Suppressor macrophage treated with lipopolysaccharide for 4 hours (primary cell): ENCODE measurements at regions not wholly inside any gene's neighbourhood (a gene's known extent, or its start where the extent isn't known, plus 50 kb on each side); places are given as distances from the start of the nearest gene placed in this dataset.

Experiments
- DNase-seq: peaks from one replicate; pipeline ENCODE4 v3.0.0-alpha.2; 2020

GRCh38 chr19:31160336-31160926 is 188.8 kb downstream of the TSHZ3 start:
- no peak for DNase-seq

GRCh38 chr19:31154021-31154420 is 195.2 kb downstream of the TSHZ3 start:
- no peak for DNase-seq

GRCh38 chr19:31152906-31153305 is 196.3 kb downstream of the TSHZ3 start:
- no peak for DNase-seq

GRCh38 chr19:31149441-31149941 is 199.7 kb downstream of the TSHZ3 start:
- DNase-seq: no peak

- no peak for DNase-seq
These were observed 200.6 kb downstream of the TSHZ3 start for GRCh38 chr19:31148671-31149070.

GRCh38 chr19:31147234-31147633 is 202.0 kb downstream of the TSHZ3 start:
- DNase-seq: no peak

GRCh38 chr19:31146546-31147183 is 202.6 kb downstream of the TSHZ3 start:
- no peak for DNase-seq

GRCh38 chr19:31146015-31146414 is 203.2 kb downstream of the TSHZ3 start:
- DNase-seq: no peak

GRCh38 chr19:31145007-31145406 is 204.2 kb downstream of the TSHZ3 start:
- no peak for DNase-seq

GRCh38 chr19:31144075-31144870 is 205.0 kb downstream of the TSHZ3 start:
- DNase-seq: peak; percentile 53

- no peak for DNase-seq
These were observed 207.9 kb downstream of the TSHZ3 start for GRCh38 chr19:31141301-31141700.

GRCh38 chr19:31140717-31141116 is 208.5 kb downstream of the TSHZ3 start:
- DNase-seq: no peak

GRCh38 chr19:31139871-31140505 is 209.2 kb downstream of the TSHZ3 start:
- DNase-seq: no peak

- DNase-seq: no peak
These were observed 211.2 kb downstream of the TSHZ3 start for GRCh38 chr19:31138077-31138476.

- no peak for DNase-seq
These were observed 213.4 kb downstream of the TSHZ3 start for GRCh38 chr19:31135841-31136240.

GRCh38 chr19:31132753-31133110 is 216.5 kb downstream of the TSHZ3 start:
- DNase-seq: no peak

- DNase-seq: no peak
These were observed 220.9 kb downstream of the TSHZ3 start for GRCh38 chr19:31128291-31128690.

- no peak for DNase-seq
These were observed 221.9 kb downstream of the TSHZ3 start for GRCh38 chr19:31127134-31127967.

GRCh38 chr19:31126236-31126635 is 223.0 kb downstream of the TSHZ3 start:
- no peak for DNase-seq

- no peak for DNase-seq
These were observed 224.2 kb downstream of the TSHZ3 start for GRCh38 chr19:31125071-31125470.

- no peak for DNase-seq
These were observed 227.7 kb downstream of the TSHZ3 start for GRCh38 chr19:31121501-31121900.

GRCh38 chr19:31120952-31121351 is 228.3 kb downstream of the TSHZ3 start:
- DNase-seq: no peak
